Stimulated activated naive B cell treated with anti-CD40 and anti-IgM and Interleukin-4, amounts not matched to agents 10 μg/mL and 1 μg/mL and 100 μg/mL, for 72 hours (primary cell): ENCODE measurements at regions not wholly inside any gene's neighbourhood (a gene's known extent, or its start where the extent isn't known, plus 50 kb on each side); places are given as distances from the start of the nearest gene placed in this dataset.
"Not testable (repeated sequence)": the region's sequence is repeated elsewhere in the genome, so short reads cannot be mapped to it uniquely, and the experiment has no call there.

Experiments
- ATAC-seq, 2 donors: fragments of 150-1000 bp; cut with Tn5 transposase; replicated peaks; 2 replicates each; pipeline ENCODE4 v1.10.0; 2021; ENCODE audit warnings: moderate library complexity in 1 of 2
- DNase-seq: peaks from one replicate; pipeline ENCODE4 v3.0.0; 2021
- H3K27ac Mint-ChIP-seq: one replicate; pipeline ENCODE4 v1.8.0; 2022; ENCODE audit warnings: mild to moderate bottlenecking, mixed read lengths
- H3K27me3 Mint-ChIP-seq, 2 donors: one replicate each; pipeline ENCODE4 v1.8.0; 2022; ENCODE audit warnings: mixed read lengths in 2 of 2
- H3K36me3 Mint-ChIP-seq, 2 donors: one replicate each; pipeline ENCODE4 v1.8.0; 2022; ENCODE audit warnings: mixed read lengths in 2 of 2, mild to moderate bottlenecking in 1 of 2
- H3K4me1 Mint-ChIP-seq, 2 donors: one replicate each; pipeline ENCODE4 v1.8.0; 2022; ENCODE audit warnings: mixed read lengths in 2 of 2, mild to moderate bottlenecking in 1 of 2
- H3K4me3 Mint-ChIP-seq, 2 donors: one replicate each; pipeline ENCODE4 v1.8.0; 2022; ENCODE audit warnings: mild to moderate bottlenecking in 2 of 2, mixed read lengths in 2 of 2, moderate library complexity in 1 of 2
- H3K9me3 Mint-ChIP-seq, 2 donors: one replicate each; pipeline ENCODE4 v1.8.0; 2022; ENCODE audit warnings: mixed read lengths in 2 of 2, mild to moderate bottlenecking in 1 of 2

DNA sequence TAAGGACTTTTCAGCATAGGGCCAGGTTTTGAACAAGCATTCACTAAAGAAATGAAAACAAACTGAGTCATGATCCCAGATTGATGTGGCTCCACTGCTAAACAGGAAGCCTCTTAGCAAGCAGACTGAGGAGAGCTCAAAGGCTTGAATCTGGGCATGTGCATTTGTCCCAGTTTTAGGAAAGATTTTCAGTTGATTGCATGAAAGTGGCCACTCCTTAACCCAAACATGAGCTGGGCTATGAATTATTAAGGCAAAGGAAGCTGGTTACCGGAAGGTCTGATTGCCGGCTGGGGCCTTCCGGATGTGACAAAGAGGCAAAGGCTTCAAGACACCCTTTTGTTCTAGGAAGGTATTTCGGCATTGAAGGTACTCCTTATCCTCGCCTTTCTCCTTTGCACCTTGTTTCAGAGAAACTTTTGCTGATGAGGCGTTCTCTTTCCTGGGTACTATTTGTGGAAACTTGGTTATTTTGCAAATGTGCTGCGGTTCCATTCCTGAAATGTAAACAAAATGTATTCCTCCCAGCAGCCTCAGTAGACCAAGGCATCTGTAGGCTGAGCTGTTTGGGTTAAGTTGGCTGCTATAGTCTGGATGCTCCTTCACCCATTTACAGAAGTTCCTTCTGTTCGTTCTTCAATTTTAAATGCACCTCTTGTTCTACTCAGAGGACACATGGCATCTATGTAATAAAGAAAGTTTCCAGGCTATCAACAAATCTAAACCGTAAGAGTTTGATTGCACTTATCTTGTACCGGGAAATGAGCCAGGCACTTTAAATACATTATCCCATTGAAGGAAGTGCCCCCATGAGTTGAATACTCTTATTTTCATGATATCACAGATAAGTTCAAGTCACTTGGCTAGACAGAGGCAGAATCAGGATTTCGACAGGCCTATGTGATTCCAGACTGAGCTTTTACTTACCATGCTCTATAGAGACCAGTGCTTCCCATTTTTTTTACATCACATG lies 115.6 kb upstream of the METAP2 start:
- H3K4me3 Mint-ChIP-seq = no peak overlapping the region
- H3K27me3 Mint-ChIP-seq = no peaks in the 10 kb centered on the region
- peaks cover 0 to 1% of the 10 kb centered on the region in 2 donors for H3K36me3 Mint-ChIP-seq
- H3K4me1 Mint-ChIP-seq = peaks cover 0 to 8% of the 10 kb centered on the region in 2 donors
- DNase-seq (no peak), ATAC-seq (no peak)
- H3K9me3 Mint-ChIP-seq = no peaks in the 10 kb centered on the region
- H3K27ac Mint-ChIP-seq = no peak overlapping the region

GRCh38 chr12:95365912-95366311 lies 108.0 kb upstream of the METAP2 start:
- Mint-ChIP-seq H3K9me3 (no peaks in the 10 kb centered on the region), H3K27ac (no peak overlapping the region), H3K27me3 (peaks cover 7 to 9% of the 10 kb centered on the region in 2 donors), H3K4me1 (peaks cover 0 to 8% of the 10 kb centered on the region in 2 donors), H3K36me3 (peaks cover 0 to 1% of the 10 kb centered on the region in 2 donors), H3K4me3 (no peak overlapping the region)
- ATAC-seq (no peak), DNase-seq (no peak)

DNA sequence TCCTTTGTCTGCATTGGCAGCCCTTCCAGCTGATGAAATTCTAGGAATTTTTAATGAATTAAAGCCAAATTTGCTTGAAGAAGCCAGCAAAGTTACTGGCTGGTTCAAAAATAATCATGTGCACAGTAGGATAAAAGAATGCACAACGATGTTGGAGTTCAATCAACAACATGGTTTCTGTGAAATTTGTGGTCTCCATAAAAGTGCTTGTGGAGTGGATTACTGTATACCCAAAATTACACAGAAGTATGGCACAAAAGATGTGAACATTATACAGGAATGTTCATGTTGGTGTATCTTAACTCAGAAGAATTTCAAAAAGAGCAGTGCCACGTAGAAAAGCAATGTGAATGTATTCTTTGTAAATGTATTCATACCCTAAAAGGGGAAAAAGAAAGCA lies 105.0 kb upstream of the METAP2 start:
- no peak for ATAC-seq
- no peak for DNase-seq
- H3K27me3 Mint-ChIP-seq = peaks cover 7 to 10% of the 10 kb centered on the region in 2 donors
- no peaks in the 10 kb centered on the region for H3K9me3 Mint-ChIP-seq
- no peaks in the 10 kb centered on the region for H3K4me1 Mint-ChIP-seq
- no peaks in the 10 kb centered on the region for H3K36me3 Mint-ChIP-seq
- H3K27ac Mint-ChIP-seq = no peak overlapping the region
- no peak overlapping the region for H3K4me3 Mint-ChIP-seq

DNA sequence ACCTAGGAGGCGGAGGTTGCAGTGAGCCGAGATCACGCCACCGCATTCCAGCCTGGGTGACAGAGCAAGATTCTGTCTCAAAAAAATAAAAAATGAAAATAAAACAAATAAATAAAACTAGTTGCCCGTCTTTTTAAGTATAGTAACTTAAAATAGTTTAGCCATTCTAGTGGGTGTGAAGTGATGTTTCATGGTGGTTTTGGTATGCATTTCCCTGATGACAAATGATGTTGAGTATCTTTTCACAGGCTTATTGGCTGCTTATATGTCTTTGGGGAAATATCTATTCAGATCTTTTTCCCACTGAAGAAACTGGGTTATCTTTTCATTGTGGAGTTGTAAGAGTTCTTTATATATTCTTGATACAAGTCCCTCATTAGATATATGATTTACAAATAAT lies 102.4 kb upstream of the METAP2 start:
- ATAC-seq (no peak), DNase-seq (no peak)
- H3K36me3 Mint-ChIP-seq = no peaks in the 10 kb centered on the region
- no peaks in the 10 kb centered on the region for H3K9me3 Mint-ChIP-seq
- H3K27ac Mint-ChIP-seq = no peak overlapping the region
- H3K4me1 Mint-ChIP-seq = no peaks in the 10 kb centered on the region
- H3K4me3 Mint-ChIP-seq = no peak overlapping the region
- H3K27me3 Mint-ChIP-seq = peaks cover 3 to 10% of the 10 kb centered on the region in 2 donors

- H3K4me3 Mint-ChIP-seq, H3K4me1 Mint-ChIP-seq, H3K9me3 Mint-ChIP-seq, DNase-seq, H3K36me3 Mint-ChIP-seq, H3K27ac Mint-ChIP-seq, ATAC-seq, H3K27me3 Mint-ChIP-seq: not testable (repeated sequence)
Observed at GRCh38 chr12:95379481-95379880, 94.5 kb upstream of the METAP2 start.

DNA sequence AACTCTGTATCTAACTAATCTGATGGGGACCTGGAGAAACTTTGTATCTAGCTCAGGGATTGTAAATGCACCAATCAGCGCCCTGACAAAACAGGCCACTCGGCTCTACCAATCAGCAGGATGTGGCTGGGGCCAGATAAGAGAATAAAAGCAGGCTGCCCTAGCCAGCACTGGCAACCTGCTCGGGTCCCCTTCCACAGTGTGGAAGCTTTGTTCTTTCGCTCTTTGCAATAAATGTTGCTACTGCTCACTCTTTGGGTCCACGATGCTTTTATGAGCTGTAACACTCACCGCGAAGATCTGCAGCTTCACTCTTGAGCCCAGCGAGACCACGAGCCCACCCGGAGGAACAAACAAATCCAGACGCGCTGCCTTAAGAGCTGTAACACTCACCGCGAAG lies 93.6 kb upstream of the METAP2 start:
- DNase-seq, H3K27me3 Mint-ChIP-seq, H3K4me3 Mint-ChIP-seq, H3K9me3 Mint-ChIP-seq, H3K4me1 Mint-ChIP-seq, H3K36me3 Mint-ChIP-seq, ATAC-seq, H3K27ac Mint-ChIP-seq: not testable (repeated sequence)

- Mint-ChIP-seq H3K9me3 (no peaks in the 10 kb centered on the region), H3K4me3 (no peak overlapping the region), H3K4me1 (no peaks in the 10 kb centered on the region), H3K27me3 (peaks cover 0 to 6% of the 10 kb centered on the region in 2 donors), H3K36me3 (no peaks in the 10 kb centered on the region), H3K27ac (no peak overlapping the region)
- ATAC-seq = no peak
- no peak for DNase-seq
Observed at GRCh38 chr12:95380997-95381786, 92.8 kb upstream of the METAP2 start.

GRCh38 chr12:95383920-95384319 lies 90.0 kb upstream of the METAP2 start:
- H3K27ac Mint-ChIP-seq, H3K27me3 Mint-ChIP-seq, DNase-seq, H3K4me1 Mint-ChIP-seq, ATAC-seq, H3K36me3 Mint-ChIP-seq, H3K4me3 Mint-ChIP-seq, H3K9me3 Mint-ChIP-seq: not testable (repeated sequence)

GRCh38 chr12:95384785-95385184 lies 89.2 kb upstream of the METAP2 start:
- H3K4me1 Mint-ChIP-seq = no peaks in the 10 kb centered on the region
- no peaks in the 10 kb centered on the region for H3K9me3 Mint-ChIP-seq
- ATAC-seq (no peak), DNase-seq (no peak)
- no peak overlapping the region for H3K27ac Mint-ChIP-seq
- no peaks in the 10 kb centered on the region for H3K36me3 Mint-ChIP-seq
- no peak overlapping the region for H3K4me3 Mint-ChIP-seq
- H3K27me3 Mint-ChIP-seq = peaks cover 0 to 6% of the 10 kb centered on the region in 2 donors

DNA sequence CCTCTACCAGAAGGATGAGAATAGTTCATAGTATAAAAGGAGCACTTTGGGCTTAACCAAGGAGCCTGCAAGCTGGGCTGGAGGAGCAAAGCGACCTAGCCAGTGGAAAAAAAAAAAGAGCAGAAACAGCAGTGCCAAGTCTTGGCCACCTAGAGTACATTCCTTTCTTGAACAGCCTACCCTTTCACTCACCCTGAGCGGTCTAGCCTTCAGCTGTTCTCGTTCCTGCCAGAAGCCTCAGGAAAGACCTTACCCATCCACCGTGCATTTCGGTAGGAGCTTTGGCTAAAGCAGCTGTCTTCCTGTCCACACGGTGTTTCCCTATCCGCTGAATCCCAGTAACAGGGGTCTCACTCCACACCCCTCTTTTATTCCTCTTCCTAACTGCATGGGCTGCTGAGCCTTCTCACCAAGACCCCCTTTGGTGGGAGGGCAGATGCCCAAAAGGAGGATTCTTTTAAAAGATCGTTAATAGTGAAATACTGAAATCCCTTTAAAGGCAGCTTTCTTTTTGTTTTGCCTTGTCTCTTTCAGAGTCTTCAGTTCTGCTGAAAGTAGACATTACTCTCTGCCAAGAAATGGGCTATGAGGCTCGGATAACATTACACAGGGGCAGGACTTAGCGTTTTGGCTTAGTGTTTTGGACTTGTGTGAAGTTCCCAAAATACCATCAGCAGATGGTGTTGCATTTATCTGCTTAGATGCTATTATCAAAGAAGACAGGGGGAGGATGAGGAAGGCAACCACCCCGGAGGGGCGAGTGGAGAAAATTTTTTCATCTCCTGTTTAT lies 88.5 kb upstream of the METAP2 start:
- Mint-ChIP-seq H3K4me3 (no peak overlapping the region), H3K36me3 (no peaks in the 10 kb centered on the region), H3K4me1 (no peaks in the 10 kb centered on the region), H3K27me3 (peaks cover 0 to 12% of the 10 kb centered on the region in 2 donors), H3K9me3 (no peaks in the 10 kb centered on the region), H3K27ac (no peak overlapping the region)
- no peak for DNase-seq
- no peak for ATAC-seq

DNA sequence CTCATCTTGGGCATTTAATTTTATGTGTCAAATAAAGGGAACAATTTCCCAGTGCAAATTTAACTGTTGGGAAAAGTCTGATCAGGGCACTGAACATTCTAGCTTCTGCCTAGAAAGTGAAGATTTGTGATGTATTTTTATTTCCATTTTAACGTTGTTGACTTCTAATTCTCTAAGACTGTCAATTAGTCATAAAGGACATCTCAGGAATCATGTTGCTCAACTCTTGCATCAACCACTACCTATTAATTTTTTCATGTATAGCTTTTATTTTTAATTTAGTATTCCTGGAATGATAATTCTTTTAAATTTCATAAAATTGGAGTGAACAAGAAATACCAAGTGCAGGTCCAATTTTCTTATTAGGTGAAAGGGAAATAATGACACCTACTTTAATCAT lies 87.9 kb upstream of the METAP2 start:
- no peak for ATAC-seq
- no peak overlapping the region for H3K4me3 Mint-ChIP-seq
- no peak for DNase-seq

GRCh38 chr12:95388260-95388659 lies 85.7 kb upstream of the METAP2 start:
- not testable (repeated sequence) for H3K4me3 Mint-ChIP-seq, ATAC-seq, H3K27ac Mint-ChIP-seq

More for the DNA sequence above, 87.9 kb upstream of the METAP2 start:
- no peaks in the 10 kb centered on the region for H3K9me3 Mint-ChIP-seq
- H3K4me1 Mint-ChIP-seq = no peaks in the 10 kb centered on the region
- no peak overlapping the region for H3K27ac Mint-ChIP-seq
- peaks cover 0 to 12% of the 10 kb centered on the region in 2 donors for H3K27me3 Mint-ChIP-seq
- H3K36me3 Mint-ChIP-seq = no peaks in the 10 kb centered on the region

DNA sequence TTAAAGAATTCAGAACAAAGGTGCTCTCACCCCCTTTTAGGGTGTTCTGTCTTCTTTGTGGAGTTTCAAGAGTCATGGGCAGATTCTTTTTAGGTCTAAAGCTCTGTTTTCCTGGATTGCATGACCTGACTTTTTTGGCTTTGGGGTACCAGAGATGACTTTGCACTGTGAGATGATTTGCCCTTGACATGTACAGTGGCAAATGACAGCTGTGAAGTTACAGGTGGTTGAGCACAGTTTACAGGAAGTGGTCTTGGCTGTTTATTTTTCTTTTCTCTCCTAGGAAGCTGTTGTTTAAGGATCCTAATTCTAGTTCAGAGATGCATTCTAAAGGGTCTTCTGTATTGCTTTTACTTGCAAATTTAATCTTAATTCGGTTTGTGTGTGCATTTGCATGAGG lies 83.8 kb upstream of the METAP2 start:
- Mint-ChIP-seq H3K4me1 (no peaks in the 10 kb centered on the region), H3K36me3 (no peaks in the 10 kb centered on the region), H3K9me3 (peaks cover 0 to 7% of the 10 kb centered on the region in 2 donors), H3K27me3 (peaks cover 5 to 18% of the 10 kb centered on the region in 2 donors), H3K4me3 (no peak overlapping the region), H3K27ac (no peak overlapping the region)
- ATAC-seq (no peak), DNase-seq (no peak)

More at GRCh38 chr12:95388260-95388659, 85.7 kb upstream of the METAP2 start:
- not testable (repeated sequence) for H3K9me3 Mint-ChIP-seq, H3K36me3 Mint-ChIP-seq, H3K4me1 Mint-ChIP-seq, DNase-seq
- peaks cover 0 to 12% of the 10 kb centered on the region in 2 donors for H3K27me3 Mint-ChIP-seq

GRCh38 chr12:95390932-95391331 lies 83.0 kb upstream of the METAP2 start:
- H3K27ac Mint-ChIP-seq = no peak overlapping the region
- DNase-seq = no peak
- peaks cover 5 to 26% of the 10 kb centered on the region in 2 donors for H3K27me3 Mint-ChIP-seq
- peaks cover 0 to 7% of the 10 kb centered on the region in 2 donors for H3K9me3 Mint-ChIP-seq
- H3K4me3 Mint-ChIP-seq = no peak overlapping the region
- H3K36me3 Mint-ChIP-seq = no peaks in the 10 kb centered on the region
- no peak for ATAC-seq
- no peaks in the 10 kb centered on the region for H3K4me1 Mint-ChIP-seq
